HT1080 (cell line): ENCODE measurements at regions not wholly inside any gene's neighbourhood (a gene's known extent, or its start where the extent isn't known, plus 50 kb on each side); places are given as distances from the start of the nearest gene placed in this dataset.

Source experiments
- DNase-seq: peaks from one replicate; pipeline ENCODE4 v3.0.0-alpha.2; 2015; ENCODE audit warnings: low read depth

- DNase-seq = no peak
Measured at GRCh38 chr5:133830911-133831310, 137.5 kb downstream of the C5orf15 start.

DNA sequence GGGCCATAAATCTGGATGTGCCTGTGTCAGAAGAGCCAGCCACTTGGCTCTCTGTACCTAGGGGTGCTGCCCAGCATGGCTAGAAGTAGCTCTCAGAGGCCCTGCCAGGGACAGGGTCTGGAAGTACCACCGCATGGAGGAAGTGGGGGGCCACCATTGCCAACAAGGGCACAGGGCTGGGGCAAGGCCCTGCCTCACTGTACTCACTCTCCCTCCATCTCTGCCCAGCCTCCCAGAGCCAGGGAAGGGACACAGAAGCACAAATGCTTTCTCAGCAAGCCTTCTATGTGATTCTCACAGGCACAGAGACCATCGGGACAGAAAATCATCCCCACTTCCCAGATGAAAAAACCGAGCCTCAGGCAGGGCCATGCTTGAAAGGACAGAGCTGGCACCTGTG lies 138.1 kb downstream of the C5orf15 start:
- DNase-seq = no peak

DNA sequence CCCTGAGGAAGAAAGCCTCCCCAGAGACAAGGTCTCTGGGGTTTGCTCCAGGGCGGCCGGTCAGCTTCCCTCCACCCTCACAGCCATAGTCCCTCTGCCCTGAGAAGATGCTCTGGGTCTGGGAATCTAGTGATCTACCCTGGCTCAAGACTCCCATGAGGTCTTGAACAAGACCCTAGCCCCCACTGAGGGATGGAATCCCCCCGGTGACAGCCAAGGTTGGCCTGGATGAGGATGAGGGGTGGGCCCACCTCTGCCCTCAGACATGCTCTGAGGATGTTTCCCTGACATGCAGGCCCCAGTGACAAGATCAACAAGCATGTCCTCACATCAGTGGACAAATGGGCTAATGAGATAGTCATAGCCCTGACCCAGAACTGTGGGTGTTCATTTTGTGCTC lies 138.6 kb downstream of the C5orf15 start:
- no peak for DNase-seq

GRCh38 chr5:133828722-133829121 lies 139.7 kb downstream of the C5orf15 start:
- no peak for DNase-seq

DNA sequence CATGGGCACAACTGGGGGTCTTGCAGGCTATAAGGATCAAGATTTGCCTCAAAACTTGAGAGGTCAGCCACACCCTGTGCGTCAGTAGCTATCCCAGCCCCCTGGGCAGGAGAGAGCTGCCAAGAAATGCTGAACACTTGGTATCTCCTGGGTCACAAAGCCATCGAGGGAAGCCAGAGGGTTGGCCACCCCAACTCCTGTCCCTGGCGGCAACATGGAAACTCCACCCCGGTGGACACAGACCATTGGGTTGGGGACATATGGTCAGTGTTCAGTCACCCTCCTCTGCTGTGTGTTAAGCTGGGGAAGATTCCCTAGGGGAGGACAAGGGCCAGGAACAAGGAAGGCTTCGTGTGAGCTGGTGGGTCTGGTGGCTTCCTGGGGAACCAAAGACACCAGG lies 140.6 kb downstream of the C5orf15 start:
- DNase-seq = no peak

GRCh38 chr5:133827011-133827410 lies 141.4 kb downstream of the C5orf15 start:
- DNase-seq = no peak

- DNase-seq = no peak
Measured at GRCh38 chr5:133825631-133826289, 142.7 kb downstream of the C5orf15 start.

GRCh38 chr5:133824661-133825254 lies 143.7 kb downstream of the C5orf15 start:
- DNase-seq = no peak

DNA sequence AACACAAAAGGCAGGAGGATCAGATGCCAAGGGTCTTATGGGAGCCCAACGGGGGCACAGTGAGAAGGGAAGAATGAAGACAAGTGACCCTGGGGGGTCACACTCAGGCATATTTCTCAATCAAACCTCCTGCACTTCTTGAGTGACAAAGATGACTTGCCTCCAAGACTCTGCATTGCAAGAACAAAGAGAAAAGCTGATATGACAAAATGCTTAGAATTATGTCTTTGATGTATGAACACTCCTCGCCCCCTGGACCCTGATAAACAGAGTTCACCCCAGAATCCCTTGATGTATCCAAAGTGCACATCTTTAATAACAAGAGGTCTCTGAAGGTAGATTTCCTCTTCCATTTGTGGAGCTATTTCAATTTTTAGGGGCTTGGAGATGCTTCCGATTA lies 146.5 kb downstream of the C5orf15 start:
- no peak for DNase-seq

DNA sequence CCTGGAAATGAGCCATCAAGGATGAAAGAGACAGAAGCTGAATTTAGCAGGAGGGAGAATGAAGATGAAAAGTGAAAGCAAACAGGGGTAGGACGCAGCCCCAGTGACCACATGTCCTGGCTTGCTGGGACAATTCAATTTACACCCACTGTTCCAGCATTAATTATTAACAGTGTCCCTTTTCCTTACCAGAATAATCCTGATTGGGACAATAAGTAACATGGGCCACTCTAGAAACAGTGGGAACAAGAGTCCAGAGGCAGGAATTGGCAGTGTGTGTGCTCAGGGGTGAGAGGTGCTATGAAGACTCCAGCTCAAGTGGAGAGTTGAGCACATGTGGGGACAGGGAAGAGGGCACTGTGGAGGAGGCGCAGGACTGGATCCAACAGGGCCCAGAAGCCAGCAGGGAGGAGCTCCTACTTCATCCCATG lies 147.1 kb downstream of the C5orf15 start:
- DNase-seq = no peak

DNA sequence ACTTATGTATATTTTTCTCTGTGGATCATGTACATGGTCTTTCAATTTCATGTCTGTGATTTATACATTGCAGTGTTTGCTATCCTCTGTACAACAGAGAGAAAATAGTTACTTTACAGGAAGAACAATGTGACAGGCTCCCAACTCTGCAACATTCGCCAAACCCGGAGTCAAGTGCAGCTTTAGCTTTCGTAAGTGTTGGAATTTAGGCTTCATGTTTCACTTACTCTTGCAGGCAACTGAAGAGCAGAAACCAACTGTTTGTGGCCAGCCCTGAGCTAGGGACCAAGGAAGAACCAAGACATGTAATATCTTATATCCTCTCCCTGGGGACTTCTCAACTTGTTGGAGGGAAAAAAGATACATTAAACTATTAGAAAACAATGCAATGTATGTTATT lies 147.9 kb downstream of the C5orf15 start:
- DNase-seq = no peak

GRCh38 chr5:133819977-133820471 lies 148.4 kb downstream of the C5orf15 start:
- DNase-seq = no peak

DNA sequence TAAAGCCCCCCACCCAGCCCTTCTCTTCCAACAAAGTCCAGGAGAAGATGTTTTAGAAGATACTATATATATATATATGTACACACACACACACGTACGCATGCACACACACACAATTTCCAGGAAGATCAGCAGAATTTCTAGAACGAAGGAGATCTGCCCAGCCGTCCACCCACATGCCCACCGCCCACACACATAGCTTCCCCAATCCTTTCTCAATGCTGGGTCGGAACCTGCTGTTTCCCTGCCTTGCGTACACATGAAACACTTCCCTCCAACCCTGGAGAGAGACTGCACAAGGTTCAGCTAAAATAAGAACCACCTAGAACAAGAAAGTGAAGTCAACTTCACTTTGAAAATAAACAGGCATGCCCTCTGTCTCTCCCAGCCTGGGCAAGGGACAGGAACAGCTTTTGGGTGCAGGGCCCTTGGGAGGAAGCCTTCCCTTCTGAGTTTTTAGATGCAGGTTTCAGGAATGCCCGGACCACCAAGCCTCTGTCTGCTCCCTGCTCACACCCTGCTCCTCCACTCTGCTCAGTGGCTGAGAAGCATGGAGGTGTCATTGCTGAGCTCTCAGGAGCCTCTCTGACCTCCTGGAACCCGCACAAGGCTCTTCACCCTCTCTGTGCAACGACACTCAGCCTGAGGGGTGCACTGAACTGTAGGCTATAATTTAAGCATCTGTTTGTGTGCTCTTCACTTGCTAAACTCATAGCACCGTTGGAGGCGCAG lies 149.4 kb downstream of the C5orf15 start:
- DNase-seq = no peak

GRCh38 chr5:133818031-133818431 lies 150.4 kb downstream of the C5orf15 start:
- DNase-seq = peak; percentile 71

- DNase-seq = no peak
Measured at GRCh38 chr5:133817456-133817855, 151.0 kb downstream of the C5orf15 start.

GRCh38 chr5:133816791-133817190 lies 151.6 kb downstream of the C5orf15 start:
- no peak for DNase-seq

GRCh38 chr5:133814152-133814551 lies 154.3 kb downstream of the C5orf15 start:
- peak; percentile 26 for DNase-seq

- DNase-seq = no peak
Measured at GRCh38 chr5:133811168-133811567, 157.3 kb downstream of the C5orf15 start.

DNA sequence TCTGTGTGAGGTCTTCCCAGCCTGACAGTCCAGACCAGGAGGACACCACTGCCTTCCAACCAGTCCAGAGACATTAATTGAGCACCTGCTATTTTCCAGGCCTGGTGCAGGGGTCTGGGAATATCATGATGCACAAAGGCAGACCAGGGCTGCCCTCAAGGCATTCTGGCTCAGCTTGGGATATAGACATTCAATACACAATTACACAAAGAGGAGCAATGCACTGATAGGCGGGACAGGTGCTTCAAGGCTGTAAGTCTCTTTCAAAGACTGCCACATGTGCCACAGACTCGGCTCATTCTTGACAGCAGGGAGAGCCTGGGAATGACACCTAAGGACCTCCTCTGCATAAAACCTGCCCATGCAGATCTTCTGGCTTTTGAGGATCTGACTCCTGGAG lies 158.6 kb downstream of the C5orf15 start:
- no peak for DNase-seq

GRCh38 chr5:133807348-133807747 lies 161.1 kb downstream of the C5orf15 start:
- DNase-seq = no peak

DNA sequence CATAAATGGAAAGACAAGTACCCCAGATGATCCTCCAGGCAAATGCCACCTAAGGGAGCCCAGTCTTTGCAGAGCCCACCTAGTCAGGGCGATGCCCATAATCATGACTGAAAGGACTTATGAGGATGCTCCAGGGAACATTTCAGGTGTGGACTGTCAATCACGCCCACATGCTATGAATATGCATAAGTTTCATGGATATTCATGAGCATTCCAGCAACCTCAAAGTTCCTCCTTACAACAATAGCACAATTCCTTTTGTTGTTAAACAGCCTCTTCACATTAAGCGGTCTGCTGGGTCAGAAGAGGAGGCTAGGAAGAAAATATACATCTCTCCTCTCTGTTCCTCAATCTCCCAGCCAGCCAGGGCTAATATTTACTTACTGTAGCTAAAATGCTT lies 161.6 kb downstream of the C5orf15 start:
- no peak for DNase-seq

DNA sequence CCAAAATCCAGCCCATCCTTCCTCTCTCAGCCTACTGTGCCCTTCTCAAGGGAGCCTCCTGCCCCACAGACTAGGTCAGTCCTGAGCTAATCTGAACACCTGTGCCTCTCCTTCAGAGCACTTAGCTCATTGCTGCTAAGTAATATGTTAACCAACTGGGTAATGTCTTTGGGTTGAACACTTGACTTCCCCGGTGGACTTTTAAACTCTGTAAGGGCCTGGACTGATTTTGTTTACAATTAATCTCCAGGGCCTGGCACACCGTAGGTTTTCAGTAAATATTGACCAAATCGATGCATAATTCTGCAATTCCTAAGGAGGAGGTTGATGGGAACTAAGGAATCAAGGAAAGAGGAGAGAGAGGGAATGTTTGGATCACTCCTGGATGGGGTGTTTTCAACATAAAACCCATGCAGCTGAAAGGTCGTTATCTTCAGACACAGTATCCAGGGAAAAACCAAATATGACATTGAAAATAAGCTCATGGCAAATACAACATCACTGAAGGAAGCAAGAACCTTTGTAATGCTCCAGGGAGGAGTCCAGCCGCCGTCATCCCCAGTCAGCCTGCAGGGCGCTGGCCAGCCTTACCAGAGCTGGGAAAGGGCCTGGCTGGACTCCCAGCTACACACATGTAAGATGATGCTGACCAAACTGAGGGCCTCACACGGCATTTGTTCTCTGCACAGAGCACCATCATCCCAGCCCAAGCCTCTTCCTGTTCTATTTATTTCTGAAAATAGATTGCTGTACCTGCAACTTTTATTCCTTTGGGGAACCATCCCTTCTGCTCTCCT lies 166.3 kb downstream of the C5orf15 start:
- no peak for DNase-seq
